ENCODE measurements at regions not wholly inside any gene's neighbourhood (a gene's known extent, or its start where the extent isn't known, plus 50 kb on each side); places are given as distances from the start of the nearest gene placed in this dataset.

DNA sequence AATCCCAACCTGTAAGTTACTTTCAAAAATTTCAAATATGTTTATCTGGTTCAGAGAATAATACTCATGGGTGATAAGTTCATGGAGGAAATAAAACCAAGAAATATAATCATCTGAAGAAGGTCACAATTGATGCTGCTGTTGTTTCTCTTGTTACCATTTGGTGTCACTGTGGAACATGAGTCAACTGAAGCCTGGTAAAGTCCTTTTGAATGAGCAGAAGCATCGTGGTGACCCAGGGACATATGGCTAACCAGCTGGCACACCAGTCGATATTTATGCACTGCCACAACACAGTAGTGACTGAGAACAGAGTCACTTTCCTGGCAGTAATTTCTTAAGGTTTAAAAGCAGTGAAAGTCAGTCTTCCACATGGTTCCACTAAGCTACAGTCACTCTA lies 612.9 kb upstream of the TLE4 start:
- no peak overlapping the region for H4K91ac ChIP-seq (replicated peaks; ENCODE audit: insufficient read length, low read length)
- H3K23me2 ChIP-seq (ENCODE audit: low read depth, low read length): no peaks in the 10 kb centered on the region
- no peak overlapping the region for H2BK15ac ChIP-seq (ENCODE audit: low read length)
- FAIRE-seq: peak; percentile 68
- ChIA-PET POLR2A (ENCODE audit: partially characterized antibody) (no interaction called here), CTCF (ENCODE audit: partially characterized antibody) (interaction anchor here (0.6 to 2.5 kb wide), 16 partner anchors 9 to 936 kb away, joined by 3 to 8 read pairs (median 4); no protein-coding TSS in a partner anchor)
- no peaks in the 10 kb centered on the region; a peak in 1 of 8 replicates for H3K36me3 ChIP-seq (ENCODE audit: control insufficient read depth in 2 of 4, insufficient read depth in 4 of 4, low read length in 3 of 4)
- no peaks in the 10 kb centered on the region for H3K27me3 ChIP-seq (replicated peaks in 1 of 4; ENCODE audit: control insufficient read depth in 3 of 4, extremely low read depth in 1 of 4, insufficient read depth in 3 of 4, low read length in 3 of 4)
- 60% methylated on average over 2 of the region's 2 CpGs; no CpG with 5 or more reads in 1 of the 2 experiments for WGBS, 2 experiments (ENCODE audit: extremely low coverage in 1 of 2, insufficient coverage in 1 of 2, insufficient read length in 1 of 2, insufficient replicate concordance in 2 of 2, low coverage in 1 of 2, low lambda C conversion rate in 2 of 2, missing lambda C conversion rate in 1 of 2)
- H3K9ac ChIP-seq (replicated peaks in 1 of 4; ENCODE audit: extremely low read depth in 1 of 4, low read depth in 3 of 4, low read length in 3 of 4): no peak overlapping the region
- no peak overlapping the region for H4K8ac ChIP-seq (ENCODE audit: extremely low read depth, insufficient read depth, low read length)
- no peaks in the 10 kb centered on the region for H4K20me1 ChIP-seq (replicated peaks in 1 of 2; ENCODE audit: control insufficient read depth in 1 of 2, insufficient read depth in 2 of 2, low read length in 2 of 2)
- no peak overlapping the region for H2AFZ ChIP-seq (ENCODE audit: low read length)
- no peak overlapping the region for H3K14ac ChIP-seq (ENCODE audit: insufficient read length)
- no peak overlapping the region for H3K27ac ChIP-seq (ENCODE audit: low read depth, low read length)
- no peaks in the 10 kb centered on the region for H3K4me1 ChIP-seq (replicated peaks in 1 of 4; ENCODE audit: control insufficient read depth in 3 of 4, insufficient read depth in 4 of 4, low read length in 3 of 4)
- no peak overlapping the region for H2BK5ac ChIP-seq (ENCODE audit: low read depth, low read length)
- no peak overlapping the region for H3K4me3 ChIP-seq (ENCODE audit: extremely low read depth in 1 of 4, insufficient read depth in 2 of 4, low read depth in 3 of 4, low read length in 4 of 4)
- no peaks in the 10 kb centered on the region for H3K9me3 ChIP-seq (ENCODE audit: insufficient read depth in 2 of 2, low read depth in 1 of 2, low read length in 1 of 2)
- H2BK120ac ChIP-seq (replicated peaks; ENCODE audit: low read depth, low read length): no peak overlapping the region
- H3K79me1 ChIP-seq (ENCODE audit: low read depth, low read length): no peaks in the 10 kb centered on the region
- H3K4me2 ChIP-seq (ENCODE audit: insufficient read depth in 1 of 2, low read depth in 2 of 2, low read length in 2 of 2): no peak overlapping the region
- no peak overlapping the region for H3K18ac ChIP-seq (ENCODE audit: extremely low read depth, low read length)
- DNase-seq (ENCODE audit: low read depth in 1 of 2, low spot score in 2 of 2): no peak
- no peak overlapping the region for H3K56ac ChIP-seq (replicated peaks; ENCODE audit: insufficient read length, low read depth, low read length)
- no peak overlapping the region for H2BK12ac ChIP-seq (ENCODE audit: low read depth, low read length)
- TF ChIP-seq, protein P1, sequence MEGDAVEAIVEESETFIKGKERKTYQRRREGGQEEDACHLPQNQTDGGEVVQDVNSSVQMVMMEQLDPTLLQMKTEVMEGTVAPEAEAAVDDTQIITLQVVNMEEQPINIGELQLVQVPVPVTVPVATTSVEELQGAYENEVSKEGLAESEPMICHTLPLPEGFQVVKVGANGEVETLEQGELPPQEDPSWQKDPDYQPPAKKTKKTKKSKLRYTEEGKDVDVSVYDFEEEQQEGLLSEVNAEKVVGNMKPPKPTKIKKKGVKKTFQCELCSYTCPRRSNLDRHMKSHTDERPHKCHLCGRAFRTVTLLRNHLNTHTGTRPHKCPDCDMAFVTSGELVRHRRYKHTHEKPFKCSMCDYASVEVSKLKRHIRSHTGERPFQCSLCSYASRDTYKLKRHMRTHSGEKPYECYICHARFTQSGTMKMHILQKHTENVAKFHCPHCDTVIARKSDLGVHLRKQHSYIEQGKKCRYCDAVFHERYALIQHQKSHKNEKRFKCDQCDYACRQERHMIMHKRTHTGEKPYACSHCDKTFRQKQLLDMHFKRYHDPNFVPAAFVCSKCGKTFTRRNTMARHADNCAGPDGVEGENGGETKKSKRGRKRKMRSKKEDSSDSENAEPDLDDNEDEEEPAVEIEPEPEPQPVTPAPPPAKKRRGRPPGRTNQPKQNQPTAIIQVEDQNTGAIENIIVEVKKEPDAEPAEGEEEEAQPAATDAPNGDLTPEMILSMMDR (IDR thresholded peaks at IDR 0.05; ENCODE audit: control extremely low read depth in 1 of 3, insufficient read depth in 1 of 3, low read depth in 1 of 3, low read length in 3 of 3): peak in 2 of 3 experiments; percentile 45 to 67; a peak in 2 of 4 replicates
- TF ChIP-seq RAD21 (IDR thresholded peaks at IDR 0.05 in 1 of 2, conservative IDR thresholded peaks at IDR 0.05 in 1 of 2; ENCODE audit: low read depth in 2 of 2, low read length in 2 of 2) (peak; percentile 70 to 74), JUN (IDR thresholded peaks at IDR 0.05; ENCODE audit: low read depth, low read length) (no peak), ZNF274 (IDR thresholded peaks at IDR 0.05; ENCODE audit: borderline replicate concordance, extremely low read depth, low read length) (no peak), EGR1 (IDR thresholded peaks at IDR 0.05; ENCODE audit: borderline replicate concordance, low read depth, low read length) (no peak), POLR2A (IDR thresholded peaks at IDR 0.05; ENCODE audit: control extremely low read depth in 1 of 2, low read depth in 2 of 2, low read length in 2 of 2) (no peak), BCL11A (IDR thresholded peaks at IDR 0.05; ENCODE audit: low read depth in 2 of 2, low read length in 2 of 2) (no peak), SP1 (IDR thresholded peaks at IDR 0.05; ENCODE audit: low read depth, low read length) (no peak)
- no peak overlapping the region for H3K4ac ChIP-seq (replicated peaks; ENCODE audit: insufficient read length, low read depth, low read length)
- H3K79me2 ChIP-seq (ENCODE audit: control insufficient read depth in 1 of 2, insufficient read depth in 2 of 2, low read length in 2 of 2): no peaks in the 10 kb centered on the region
- H4K5ac ChIP-seq (ENCODE audit: insufficient read length, low read depth, low read length): no peak overlapping the region
- no peak overlapping the region for H3K23ac ChIP-seq (ENCODE audit: insufficient read length)
- H2BK20ac ChIP-seq (ENCODE audit: low read length): no peak overlapping the region
- H2AK5ac ChIP-seq (ENCODE audit: low read depth, low read length): no peak overlapping the region
